Transverse colon (tissue), 4 donors: ENCODE measurements at regions not wholly inside any gene's neighbourhood (a gene's known extent, or its start where the extent isn't known, plus 50 kb on each side); places are given as distances from the start of the nearest gene placed in this dataset.

ENCODE experiments used
- EP300 ChIP-seq: sonication (generic); formaldehyde crosslinking; IDR thresholded peaks from one replicate; pipeline ENCODE4 v1.6.1; 2017; ENCODE audit warnings: antibody characterized with exemption, low read depth
- POLR2A ChIP-seq: fragments of 450-650 bp; IDR thresholded peaks from one replicate; pipeline ENCODE4 v1.6.1; 2016; ENCODE audit warnings: antibody characterized with exemption, mild to moderate bottlenecking, moderate library complexity
- POLR2AphosphoS5 ChIP-seq, 3 donors: sonication (generic); formaldehyde crosslinking; IDR thresholded peaks; one replicate each; pipeline ENCODE4 v1.6.1; 2016; ENCODE audit warnings: antibody characterized with exemption in 3 of 3
- TF ChIP-seq, protein P1 (sequence below), 5 experiments: fragments of 200-600 bp in 3 of 5; fragments of 450-650 bp in 2 of 5; sonication (generic) in 3 of 5; IDR thresholded peaks; 1 replicate in 2 of 5; 2 replicates in 3 of 5; pipeline ENCODE4 v1.5.1; 2016 to 2017; ENCODE audit warnings: antibody characterized with exemption in 5 of 5, inconsistent platforms in 3 of 5, mild to moderate bottlenecking in 2 of 5, moderate library complexity in 1 of 5

DNA sequence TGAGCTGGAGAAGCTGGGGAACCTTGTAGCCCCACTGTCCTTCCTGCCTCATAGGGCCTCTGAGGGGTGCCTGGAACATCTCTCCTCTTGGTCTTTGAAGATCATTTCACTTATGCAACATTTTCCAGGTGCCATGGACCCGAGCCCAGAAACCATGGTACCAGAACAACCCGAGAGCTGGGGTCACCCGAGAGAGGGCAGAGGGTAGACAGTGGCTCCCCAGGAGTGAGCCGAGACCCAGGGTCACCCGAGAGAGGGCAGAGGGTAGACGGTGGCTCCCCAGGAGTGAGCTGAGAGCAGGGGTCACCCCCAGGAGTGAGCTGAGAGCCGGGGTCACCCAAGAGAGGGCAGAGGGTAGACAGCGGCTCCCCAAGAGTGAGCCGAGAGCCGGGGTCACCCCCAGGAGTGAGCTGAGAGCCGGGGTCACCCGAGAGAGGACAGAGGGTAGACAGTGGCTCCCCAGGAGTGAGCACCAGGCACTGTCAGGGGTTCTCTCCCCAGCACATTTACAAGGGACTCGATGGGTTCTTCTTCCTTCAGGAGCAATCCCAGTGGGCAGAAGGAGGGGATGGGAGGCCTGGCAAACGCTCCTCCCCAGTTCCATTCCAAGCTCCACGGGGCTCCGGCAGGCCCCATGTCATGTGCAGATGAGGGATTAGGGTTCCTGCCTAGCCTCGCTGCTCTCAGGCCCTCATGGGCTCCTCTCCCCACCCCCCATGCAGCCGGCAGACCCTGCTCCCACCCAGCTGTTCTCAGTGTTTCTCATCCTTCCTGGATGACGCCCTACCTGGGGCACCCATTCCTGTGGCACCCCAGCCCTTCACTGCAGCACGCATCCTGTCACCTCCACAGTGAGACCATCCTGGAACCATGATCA is 163.5 kb downstream of the RTP5 start:
- TF ChIP-seq, protein P1, sequence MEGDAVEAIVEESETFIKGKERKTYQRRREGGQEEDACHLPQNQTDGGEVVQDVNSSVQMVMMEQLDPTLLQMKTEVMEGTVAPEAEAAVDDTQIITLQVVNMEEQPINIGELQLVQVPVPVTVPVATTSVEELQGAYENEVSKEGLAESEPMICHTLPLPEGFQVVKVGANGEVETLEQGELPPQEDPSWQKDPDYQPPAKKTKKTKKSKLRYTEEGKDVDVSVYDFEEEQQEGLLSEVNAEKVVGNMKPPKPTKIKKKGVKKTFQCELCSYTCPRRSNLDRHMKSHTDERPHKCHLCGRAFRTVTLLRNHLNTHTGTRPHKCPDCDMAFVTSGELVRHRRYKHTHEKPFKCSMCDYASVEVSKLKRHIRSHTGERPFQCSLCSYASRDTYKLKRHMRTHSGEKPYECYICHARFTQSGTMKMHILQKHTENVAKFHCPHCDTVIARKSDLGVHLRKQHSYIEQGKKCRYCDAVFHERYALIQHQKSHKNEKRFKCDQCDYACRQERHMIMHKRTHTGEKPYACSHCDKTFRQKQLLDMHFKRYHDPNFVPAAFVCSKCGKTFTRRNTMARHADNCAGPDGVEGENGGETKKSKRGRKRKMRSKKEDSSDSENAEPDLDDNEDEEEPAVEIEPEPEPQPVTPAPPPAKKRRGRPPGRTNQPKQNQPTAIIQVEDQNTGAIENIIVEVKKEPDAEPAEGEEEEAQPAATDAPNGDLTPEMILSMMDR (IDR thresholded peaks at IDR 0.05), result no peak
- TF ChIP-seq POLR2A (no peak), POLR2AphosphoS5 (IDR thresholded peaks at IDR 0.05) (no peak), EP300 (no peak)
